ENCODE measurements at regions not wholly inside any gene's neighbourhood (a gene's known extent, or its start where the extent isn't known, plus 50 kb on each side); places are given as distances from the start of the nearest gene placed in this dataset.

DNA sequence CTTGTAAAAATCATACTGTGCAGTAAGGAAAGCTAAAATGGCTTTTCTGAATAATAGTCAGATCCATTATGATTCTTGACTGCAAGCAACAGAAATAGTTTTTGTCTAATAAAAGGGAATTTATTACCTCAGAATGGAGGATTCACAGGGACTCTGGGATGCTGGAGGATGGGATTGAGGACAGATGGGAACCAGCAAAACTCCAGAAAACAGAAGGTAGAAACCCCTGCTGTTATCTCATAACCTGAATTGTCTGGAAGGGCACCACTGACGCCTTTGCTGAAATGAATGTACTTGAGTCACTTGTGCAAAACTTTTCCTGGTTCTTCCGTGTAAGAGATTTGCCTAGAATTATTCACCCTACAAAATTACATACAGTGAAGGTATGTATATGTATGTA is 58.6 kb upstream of the DMAC1 start:
- TF ChIP-seq, protein P1, sequence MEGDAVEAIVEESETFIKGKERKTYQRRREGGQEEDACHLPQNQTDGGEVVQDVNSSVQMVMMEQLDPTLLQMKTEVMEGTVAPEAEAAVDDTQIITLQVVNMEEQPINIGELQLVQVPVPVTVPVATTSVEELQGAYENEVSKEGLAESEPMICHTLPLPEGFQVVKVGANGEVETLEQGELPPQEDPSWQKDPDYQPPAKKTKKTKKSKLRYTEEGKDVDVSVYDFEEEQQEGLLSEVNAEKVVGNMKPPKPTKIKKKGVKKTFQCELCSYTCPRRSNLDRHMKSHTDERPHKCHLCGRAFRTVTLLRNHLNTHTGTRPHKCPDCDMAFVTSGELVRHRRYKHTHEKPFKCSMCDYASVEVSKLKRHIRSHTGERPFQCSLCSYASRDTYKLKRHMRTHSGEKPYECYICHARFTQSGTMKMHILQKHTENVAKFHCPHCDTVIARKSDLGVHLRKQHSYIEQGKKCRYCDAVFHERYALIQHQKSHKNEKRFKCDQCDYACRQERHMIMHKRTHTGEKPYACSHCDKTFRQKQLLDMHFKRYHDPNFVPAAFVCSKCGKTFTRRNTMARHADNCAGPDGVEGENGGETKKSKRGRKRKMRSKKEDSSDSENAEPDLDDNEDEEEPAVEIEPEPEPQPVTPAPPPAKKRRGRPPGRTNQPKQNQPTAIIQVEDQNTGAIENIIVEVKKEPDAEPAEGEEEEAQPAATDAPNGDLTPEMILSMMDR (IDR thresholded peaks at IDR 0.05), result no peak
- TF ChIP-seq POLR2A (IDR thresholded peaks at IDR 0.05), result no peak
